Transverse colon (tissue), 4 donors: ENCODE measurements at regions not wholly inside any gene's neighbourhood (a gene's known extent, or its start where the extent isn't known, plus 50 kb on each side); places are given as distances from the start of the nearest gene placed in this dataset.
"Not testable (repeated sequence)": the region's sequence is repeated elsewhere in the genome, so short reads cannot be mapped to it uniquely, and the experiment has no call there.

Experiments used
- DNase-seq: peaks from one replicate; pipeline ENCODE4 v3.0.0-alpha.2; 2019
- H3K27ac ChIP-seq, 4 donors: fragments of 200-600 bp; sonication (generic); 2 replicates each; pipeline ENCODE4 v1.5.1; 2016 to 2018; ENCODE audit warnings: inconsistent platforms in 4 of 4
- H3K27me3 ChIP-seq: fragments of 200-600 bp; sonication (generic); 2 replicates; pipeline ENCODE4 v1.5.1; 2017; ENCODE audit warnings: inconsistent platforms
- H3K36me3 ChIP-seq, 4 donors: fragments of 200-600 bp; sonication (generic); 2 replicates each; pipeline ENCODE4 v1.5.1; 2017 to 2019; ENCODE audit warnings: inconsistent platforms in 4 of 4
- H3K4me1 ChIP-seq, 4 donors: fragments of 200-600 bp; sonication (generic); 2 replicates each; pipeline ENCODE4 v1.5.1; 2017 to 2020; ENCODE audit warnings: inconsistent platforms in 4 of 4
- H3K4me3 ChIP-seq, 4 donors: fragments of 200-600 bp; sonication (generic); 1 replicate in 1 of 4; 2 replicates in 3 of 4; pipeline versions ENCODE4 v1.5.1 to v1.6.1; 2017 to 2019; ENCODE audit warnings: inconsistent platforms in 4 of 4
- H3K9me3 ChIP-seq, 2 donors: fragments of 200-600 bp; sonication (generic); 2 replicates each; pipeline ENCODE4 v1.5.1; 2017 to 2019; ENCODE audit warnings: inconsistent platforms in 2 of 2
- WGBS, 2 donors: methylation state at CpG; one replicate each; pipeline ENCODE4 v1.1.5; 2018; ENCODE audit warnings: low coverage in 1 of 2; 5-methylcytosine and 5-hydroxymethylcytosine counted together
- in situ Hi-C, 4 donors: fragments of 200-750 bp; cut with MboI; loops; one replicate each; pipeline versions ENCODE4 v1.15.0 to v1.15.1; 2017; ENCODE audit warnings: low sequenced_read_pairs in 3 of 4, low pct_ligation_motif_present in 1 of 4, low pct_unique_long_range_greater_than_20kb in 1 of 4
- intact Hi-C: fragments of 100-400 bp; cut with DNase I; formaldehyde crosslinking; loops from one replicate; pipeline ENCODE4 v1.15.1; 2023; ENCODE audit warnings: low total_unique reads

GRCh38 chrX:3919668-3920423 lies 206.4 kb upstream of the PRKX start:
- H3K4me3 ChIP-seq, H3K27ac ChIP-seq, H3K36me3 ChIP-seq, H3K27me3 ChIP-seq, H3K9me3 ChIP-seq, intact Hi-C loops, in situ Hi-C loops, DNase-seq, H3K4me1 ChIP-seq: not testable (repeated sequence)
- no CpG with 5 or more reads among the region's 79 CpGs for WGBS, 2 donors

GRCh38 chrX:3914813-3915212 lies 201.4 kb upstream of the PRKX start:
- WGBS, 2 donors = no CpG with 5 or more reads among the region's 28 CpGs
- H3K4me1 ChIP-seq, DNase-seq, H3K27ac ChIP-seq, H3K27me3 ChIP-seq, H3K4me3 ChIP-seq, H3K36me3 ChIP-seq, H3K9me3 ChIP-seq, intact Hi-C loops, in situ Hi-C loops: not testable (repeated sequence)

DNA sequence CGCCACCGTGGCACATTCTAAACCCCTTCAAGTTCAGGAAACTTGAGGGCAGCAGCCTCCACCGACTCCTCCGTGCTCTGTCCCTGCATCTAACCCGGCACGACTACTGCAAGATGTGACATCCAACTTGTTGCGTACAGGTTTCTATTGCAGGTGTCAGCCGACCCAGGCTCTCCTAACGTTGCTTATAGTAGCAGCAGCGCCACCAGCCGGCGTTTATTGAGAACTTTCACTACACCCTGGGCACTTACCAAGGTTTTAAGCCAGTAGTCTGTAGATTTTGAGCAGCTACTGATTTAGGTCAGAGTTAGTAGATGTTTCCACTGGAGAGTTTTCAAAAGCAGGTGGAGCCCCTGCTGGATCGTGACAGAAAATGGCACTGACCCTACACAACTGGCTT lies 200.6 kb upstream of the PRKX start:
- intact Hi-C loops, H3K4me1 ChIP-seq, H3K4me3 ChIP-seq, H3K27ac ChIP-seq, H3K27me3 ChIP-seq, H3K9me3 ChIP-seq, DNase-seq, H3K36me3 ChIP-seq, in situ Hi-C loops: not testable (repeated sequence)
- WGBS, 2 donors = no CpG with 5 or more reads among the region's 13 CpGs

DNA sequence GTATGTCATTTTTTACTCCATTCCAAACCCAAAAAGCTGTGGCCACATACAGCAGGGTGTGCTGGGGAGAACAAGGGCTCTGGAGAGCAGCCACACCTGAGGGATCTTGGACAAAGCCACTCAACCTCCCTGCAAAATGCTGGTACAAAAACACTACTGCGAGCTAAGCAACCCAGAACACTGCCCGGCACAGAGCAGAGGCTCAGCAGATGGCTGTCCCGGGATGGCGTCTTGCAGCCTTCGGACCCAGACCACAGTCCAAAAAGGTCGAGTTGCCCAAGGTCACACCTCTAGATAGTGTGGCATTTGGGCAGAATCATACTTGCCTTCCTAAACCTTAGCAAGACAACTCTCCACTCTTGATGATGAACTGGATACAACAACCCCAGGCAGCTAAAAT lies 197.6 kb upstream of the PRKX start:
- intact Hi-C loops, DNase-seq: not testable (repeated sequence)
- no CpG with 5 or more reads among the region's 6 CpGs for WGBS, 2 donors

GRCh38 chrX:3910611-3911010 lies 197.2 kb upstream of the PRKX start:
- H3K27ac ChIP-seq, H3K4me3 ChIP-seq, H3K36me3 ChIP-seq, H3K9me3 ChIP-seq, DNase-seq, in situ Hi-C loops, H3K4me1 ChIP-seq, H3K27me3 ChIP-seq, intact Hi-C loops: not testable (repeated sequence)
- no CpG with 5 or more reads among the region's 5 CpGs for WGBS, 2 donors

More for the DNA sequence above, 197.6 kb upstream of the PRKX start:
- H3K9me3 ChIP-seq, H3K36me3 ChIP-seq, H3K27ac ChIP-seq, H3K27me3 ChIP-seq, in situ Hi-C loops, H3K4me3 ChIP-seq, H3K4me1 ChIP-seq: not testable (repeated sequence)

GRCh38 chrX:3905522-3906258 lies 192.2 kb upstream of the PRKX start:
- H3K4me3 ChIP-seq, H3K36me3 ChIP-seq, H3K27me3 ChIP-seq, intact Hi-C loops, DNase-seq, H3K27ac ChIP-seq, in situ Hi-C loops, H3K4me1 ChIP-seq, H3K9me3 ChIP-seq: not testable (repeated sequence)
- WGBS, 2 donors = no CpG with 5 or more reads among the region's 19 CpGs

- H3K4me3 ChIP-seq, in situ Hi-C loops, H3K4me1 ChIP-seq, intact Hi-C loops, H3K27me3 ChIP-seq, H3K9me3 ChIP-seq, H3K27ac ChIP-seq, H3K36me3 ChIP-seq, DNase-seq: not testable (repeated sequence)
- WGBS, 2 donors = no CpG with 5 or more reads among the region's 11 CpGs
Observed at GRCh38 chrX:3902222-3902621, 188.8 kb upstream of the PRKX start.

DNA sequence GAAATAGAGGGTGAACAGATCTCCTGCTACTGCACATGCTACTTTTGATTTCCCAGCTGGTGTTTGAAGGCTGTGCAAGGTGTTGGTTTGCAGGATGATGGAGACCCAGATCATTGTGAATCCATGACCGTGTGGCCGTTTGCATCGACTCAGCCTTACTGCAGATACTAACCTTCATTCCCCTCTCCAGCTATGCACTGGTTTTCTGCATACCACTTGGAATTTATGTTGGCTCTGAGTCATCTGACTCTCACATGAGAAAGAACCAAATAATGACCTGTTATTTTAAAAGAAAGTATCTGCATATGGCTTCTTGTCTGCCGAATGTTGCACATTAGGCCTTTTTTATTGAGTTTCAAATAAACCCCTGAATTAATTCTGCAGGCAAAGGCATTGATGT lies 183.3 kb upstream of the PRKX start:
- intact Hi-C loops, H3K27me3 ChIP-seq, H3K36me3 ChIP-seq, H3K9me3 ChIP-seq, DNase-seq, H3K27ac ChIP-seq, in situ Hi-C loops, H3K4me3 ChIP-seq, H3K4me1 ChIP-seq: not testable (repeated sequence)
- no CpG with 5 or more reads among the region's 4 CpGs for WGBS, 2 donors

DNA sequence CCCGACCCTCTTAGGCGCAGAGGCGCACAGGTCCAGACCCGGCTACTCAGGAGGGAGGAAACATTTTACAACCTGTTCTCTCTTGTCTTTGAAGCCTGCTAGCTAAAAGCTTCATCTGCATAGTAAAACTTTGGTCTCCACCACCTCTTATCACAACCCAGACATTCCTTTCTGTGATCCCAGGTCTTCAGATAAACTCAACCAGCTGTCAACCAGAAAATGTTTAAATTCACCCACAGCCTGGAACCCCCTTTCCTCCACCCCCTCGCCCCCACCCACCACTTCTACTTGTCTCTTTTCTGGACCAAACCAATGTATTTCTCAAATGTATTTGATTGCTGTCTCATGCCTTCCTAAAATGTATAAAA lies 169.1 kb upstream of the PRKX start:
- H3K4me3 ChIP-seq, DNase-seq, in situ Hi-C loops, H3K9me3 ChIP-seq, intact Hi-C loops, H3K36me3 ChIP-seq, H3K27me3 ChIP-seq, H3K4me1 ChIP-seq, H3K27ac ChIP-seq: not testable (repeated sequence)
- 19% methylated on average over 2 of the region's 5 CpGs; no CpG with 5 or more reads in 1 of the 2 donors for WGBS, 2 donors

DNA sequence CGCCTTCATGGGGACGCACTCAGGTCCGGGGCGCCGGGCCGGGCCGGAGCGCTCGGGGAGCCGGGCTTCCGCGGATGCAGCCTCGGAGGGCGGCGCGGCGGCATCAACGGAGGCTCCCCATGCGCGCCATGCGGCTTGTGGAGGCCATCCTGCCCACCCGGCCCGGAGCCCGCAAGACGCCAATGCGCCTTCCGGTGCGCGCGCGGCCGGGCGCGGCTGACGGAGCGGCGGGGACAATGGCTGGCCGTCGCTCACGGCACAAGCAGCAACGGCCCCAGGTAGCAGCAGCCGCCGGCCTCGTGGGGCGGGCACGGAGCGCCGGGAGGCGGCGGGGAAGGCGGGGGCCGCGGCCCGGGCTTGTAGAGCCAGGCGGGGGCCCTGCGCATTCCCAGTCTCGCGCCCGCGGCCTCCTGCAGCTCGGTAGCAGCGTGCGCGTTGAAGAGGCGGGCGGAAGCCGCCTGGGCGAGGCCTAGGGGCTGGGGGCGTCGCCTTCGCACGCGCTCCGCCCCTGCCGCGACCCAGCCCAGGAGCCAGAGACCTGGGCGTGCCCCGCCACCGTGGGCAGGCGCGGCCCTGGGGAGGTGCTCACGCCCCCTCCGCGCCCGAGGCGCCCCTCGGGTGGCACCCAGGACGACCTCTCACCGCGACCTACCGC lies 168.6 kb upstream of the PRKX start:
- H3K27me3 ChIP-seq, H3K27ac ChIP-seq, intact Hi-C loops, H3K36me3 ChIP-seq, H3K4me3 ChIP-seq, H3K4me1 ChIP-seq, in situ Hi-C loops, H3K9me3 ChIP-seq, DNase-seq: not testable (repeated sequence)
- WGBS, 2 donors = no CpG with 5 or more reads among the region's 91 CpGs
